NCI-H1694 treated with DMSO at 0.1 percent for 48 hours (cell line): ENCODE measurements at regions not wholly inside any gene's neighbourhood (a gene's known extent, or its start where the extent isn't known, plus 50 kb on each side); places are given as distances from the start of the nearest gene placed in this dataset.
"Not testable (repeated sequence)": the region's sequence is repeated elsewhere in the genome, so short reads cannot be mapped to it uniquely, and the experiment has no call there.

Source experiments
- DNase-seq: peaks from one replicate; lab custom pipeline; 2025; lab: John Stamatoyannopoulos, UW

GRCh38 chr7:79625921-79626320 is 172.5 kb upstream of the MAGI2 start:
- not testable (repeated sequence) for DNase-seq

- no peak for DNase-seq
These were observed 170.9 kb upstream of the MAGI2 start for GRCh38 chr7:79624336-79624735.

GRCh38 chr7:79622781-79623180 is 169.3 kb upstream of the MAGI2 start:
- no peak for DNase-seq

GRCh38 chr7:79620291-79620690 is 166.8 kb upstream of the MAGI2 start:
- no peak for DNase-seq

GRCh38 chr7:79619216-79619615 is 165.7 kb upstream of the MAGI2 start:
- DNase-seq = no peak

- no peak for DNase-seq
These were observed 162.6 kb upstream of the MAGI2 start for GRCh38 chr7:79615871-79616640.

- no peak for DNase-seq
These were observed 162.0 kb upstream of the MAGI2 start for GRCh38 chr7:79615466-79615865.

- no peak for DNase-seq
These were observed 159.4 kb upstream of the MAGI2 start for GRCh38 chr7:79612903-79613302.

GRCh38 chr7:79612022-79612421 is 158.6 kb upstream of the MAGI2 start:
- DNase-seq = peak; percentile 33

GRCh38 chr7:79610748-79611304 is 157.4 kb upstream of the MAGI2 start:
- DNase-seq = no peak

GRCh38 chr7:79610313-79610712 is 156.8 kb upstream of the MAGI2 start:
- no peak for DNase-seq

GRCh38 chr7:79608005-79608404 is 154.5 kb upstream of the MAGI2 start:
- no peak for DNase-seq

- no peak for DNase-seq
These were observed 151.4 kb upstream of the MAGI2 start for GRCh38 chr7:79604841-79605240.

GRCh38 chr7:79598351-79598750 is 144.9 kb upstream of the MAGI2 start:
- no peak for DNase-seq

- DNase-seq = not testable (repeated sequence)
These were observed 141.2 kb upstream of the MAGI2 start for GRCh38 chr7:79594671-79595070.

- no peak for DNase-seq
These were observed 140.4 kb upstream of the MAGI2 start for GRCh38 chr7:79593866-79594301.

GRCh38 chr7:79590916-79591623 is 137.6 kb upstream of the MAGI2 start:
- DNase-seq = peak; percentile 30

- DNase-seq = no peak
These were observed 136.9 kb upstream of the MAGI2 start for GRCh38 chr7:79590391-79590790.

GRCh38 chr7:79570903-79571302 is 117.4 kb upstream of the MAGI2 start:
- DNase-seq = no peak

GRCh38 chr7:79563821-79564522 is 110.5 kb upstream of the MAGI2 start:
- no peak for DNase-seq

GRCh38 chr7:79555571-79555970 is 102.1 kb upstream of the MAGI2 start:
- DNase-seq = no peak

GRCh38 chr7:79553811-79554555 is 100.5 kb upstream of the MAGI2 start:
- DNase-seq = no peak
